ENCODE measurements at regions not wholly inside any gene's neighbourhood (a gene's known extent, or its start where the extent isn't known, plus 50 kb on each side); places are given as distances from the start of the nearest gene placed in this dataset.
"Not testable (repeated sequence)": the region's sequence is repeated elsewhere in the genome, so short reads cannot be mapped to it uniquely, and the experiment has no call there.

DNA sequence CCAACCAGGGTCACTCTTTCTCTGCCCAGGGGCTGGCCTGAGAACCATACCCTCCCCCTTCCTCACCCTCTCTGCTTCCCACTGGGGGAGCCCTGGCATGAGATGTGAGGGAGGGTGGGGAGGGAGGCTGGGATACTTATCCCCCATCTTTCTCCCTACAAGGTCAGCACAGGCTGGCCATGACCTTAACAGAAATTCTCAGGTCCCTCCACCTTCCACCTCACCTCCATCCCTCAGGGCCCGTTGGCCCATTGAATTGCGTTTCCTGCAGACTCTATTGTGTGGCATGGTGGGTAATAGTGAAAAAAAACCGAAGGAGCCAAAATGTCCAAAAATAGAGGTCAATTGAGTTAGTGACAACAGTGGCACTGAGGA, 159.5 kb downstream of the OR4M2 start:
- no peak for DNase-seq
- H3K4me1 ChIP-seq, result no peaks in the 10 kb centered on the region
- no peak overlapping the region for H3K27ac ChIP-seq
- H3K9me3 ChIP-seq, result no peaks in the 10 kb centered on the region
- H3K27me3 ChIP-seq, result no peaks in the 10 kb centered on the region
- no peak overlapping the region for H3K4me3 ChIP-seq
- no peaks in the 10 kb centered on the region for H3K36me3 ChIP-seq
- no peak for TF ChIP-seq POLR2A (IDR thresholded peaks at IDR 0.05)
- TF ChIP-seq, protein P1, sequence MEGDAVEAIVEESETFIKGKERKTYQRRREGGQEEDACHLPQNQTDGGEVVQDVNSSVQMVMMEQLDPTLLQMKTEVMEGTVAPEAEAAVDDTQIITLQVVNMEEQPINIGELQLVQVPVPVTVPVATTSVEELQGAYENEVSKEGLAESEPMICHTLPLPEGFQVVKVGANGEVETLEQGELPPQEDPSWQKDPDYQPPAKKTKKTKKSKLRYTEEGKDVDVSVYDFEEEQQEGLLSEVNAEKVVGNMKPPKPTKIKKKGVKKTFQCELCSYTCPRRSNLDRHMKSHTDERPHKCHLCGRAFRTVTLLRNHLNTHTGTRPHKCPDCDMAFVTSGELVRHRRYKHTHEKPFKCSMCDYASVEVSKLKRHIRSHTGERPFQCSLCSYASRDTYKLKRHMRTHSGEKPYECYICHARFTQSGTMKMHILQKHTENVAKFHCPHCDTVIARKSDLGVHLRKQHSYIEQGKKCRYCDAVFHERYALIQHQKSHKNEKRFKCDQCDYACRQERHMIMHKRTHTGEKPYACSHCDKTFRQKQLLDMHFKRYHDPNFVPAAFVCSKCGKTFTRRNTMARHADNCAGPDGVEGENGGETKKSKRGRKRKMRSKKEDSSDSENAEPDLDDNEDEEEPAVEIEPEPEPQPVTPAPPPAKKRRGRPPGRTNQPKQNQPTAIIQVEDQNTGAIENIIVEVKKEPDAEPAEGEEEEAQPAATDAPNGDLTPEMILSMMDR (IDR thresholded peaks at IDR 0.05), result no peak

- no peaks in the 10 kb centered on the region for H3K9me3 ChIP-seq
- no peaks in the 10 kb centered on the region for H3K27me3 ChIP-seq
- H3K36me3 ChIP-seq, result no peaks in the 10 kb centered on the region
- no peak for DNase-seq
- H3K4me1 ChIP-seq, result no peaks in the 10 kb centered on the region
- no peak overlapping the region for H3K4me3 ChIP-seq
- TF ChIP-seq, protein P1 (IDR thresholded peaks at IDR 0.05), result no peak
- TF ChIP-seq POLR2A (IDR thresholded peaks at IDR 0.05), result no peak
- no peak overlapping the region for H3K27ac ChIP-seq
Observed at GRCh38 chr15:22240403-22240802, 160.1 kb downstream of the OR4M2 start.

GRCh38 chr15:22240986-22241385, 160.7 kb downstream of the OR4M2 start:
- DNase-seq, result no peak
- no peak overlapping the region for H3K27ac ChIP-seq
- H3K4me3 ChIP-seq, result no peak overlapping the region
- no peaks in the 10 kb centered on the region for H3K27me3 ChIP-seq
- no peaks in the 10 kb centered on the region for H3K36me3 ChIP-seq
- H3K9me3 ChIP-seq, result no peaks in the 10 kb centered on the region
- no peaks in the 10 kb centered on the region for H3K4me1 ChIP-seq
- TF ChIP-seq POLR2A (IDR thresholded peaks at IDR 0.05), result no peak
- TF ChIP-seq, protein P1 (IDR thresholded peaks at IDR 0.05), result no peak

GRCh38 chr15:22241451-22241850, 161.1 kb downstream of the OR4M2 start:
- no peak for DNase-seq
- TF ChIP-seq, protein P1 (IDR thresholded peaks at IDR 0.05), result no peak
- no peak for TF ChIP-seq POLR2A (IDR thresholded peaks at IDR 0.05)
- no peak overlapping the region for H3K27ac ChIP-seq
- no peaks in the 10 kb centered on the region for H3K9me3 ChIP-seq
- H3K27me3 ChIP-seq, result no peaks in the 10 kb centered on the region
- no peaks in the 10 kb centered on the region for H3K36me3 ChIP-seq
- H3K4me3 ChIP-seq, result no peak overlapping the region
- H3K4me1 ChIP-seq, result no peaks in the 10 kb centered on the region

GRCh38 chr15:22242311-22242710, 162.0 kb downstream of the OR4M2 start:
- not testable (repeated sequence) for H3K4me3 ChIP-seq, H3K36me3 ChIP-seq, H3K27me3 ChIP-seq, H3K9me3 ChIP-seq, DNase-seq, H3K4me1 ChIP-seq, H3K27ac ChIP-seq

GRCh38 chr15:22243440-22244130, 163.3 kb downstream of the OR4M2 start:
- H3K9me3 ChIP-seq, result no peaks in the 10 kb centered on the region
- TF ChIP-seq, protein P1 (IDR thresholded peaks at IDR 0.05), result no peak
- TF ChIP-seq POLR2A (IDR thresholded peaks at IDR 0.05), result no peak
- no peaks in the 10 kb centered on the region for H3K4me1 ChIP-seq
- no peaks in the 10 kb centered on the region for H3K27me3 ChIP-seq
- DNase-seq, result no peak
- H3K36me3 ChIP-seq, result no peaks in the 10 kb centered on the region
- H3K4me3 ChIP-seq, result no peak overlapping the region
- no peak overlapping the region for H3K27ac ChIP-seq

- H3K9me3 ChIP-seq, H3K4me1 ChIP-seq, H3K4me3 ChIP-seq, H3K27me3 ChIP-seq, H3K36me3 ChIP-seq, H3K27ac ChIP-seq, DNase-seq: not testable (repeated sequence)
Observed at GRCh38 chr15:22249511-22249910, 169.2 kb downstream of the OR4M2 start.

- not testable (repeated sequence) for H3K36me3 ChIP-seq, H3K4me3 ChIP-seq, DNase-seq, H3K27ac ChIP-seq, H3K9me3 ChIP-seq, H3K4me1 ChIP-seq, H3K27me3 ChIP-seq
Observed at GRCh38 chr15:22250501-22251290, 170.4 kb downstream of the OR4M2 start.
